Fibroblast of lung (primary cell): ENCODE measurements at regions not wholly inside any gene's neighbourhood (a gene's known extent, or its start where the extent isn't known, plus 50 kb on each side); places are given as distances from the start of the nearest gene placed in this dataset.

Experiments
- CTCF ChIP-seq, 2 donors: IDR thresholded peaks in 1 of 2; conservative IDR thresholded peaks in 1 of 2; 1 replicate in 1 of 2; 2 replicates in 1 of 2; pipeline ENCODE4 v1.5.1; 2011 to 2012; ENCODE audit warnings: low read length in 2 of 2, control low read depth in 1 of 2, inconsistent platforms in 1 of 2, low read depth in 1 of 2, mild to moderate bottlenecking in 1 of 2
- EZH2 ChIP-seq: IDR thresholded peaks from 2 replicates; pipeline ENCODE4 v1.5.1; 2012; ENCODE audit warnings: low read length, control low read depth, mild to moderate bottlenecking; ENCODE audit errors: missing control alignments

DNA sequence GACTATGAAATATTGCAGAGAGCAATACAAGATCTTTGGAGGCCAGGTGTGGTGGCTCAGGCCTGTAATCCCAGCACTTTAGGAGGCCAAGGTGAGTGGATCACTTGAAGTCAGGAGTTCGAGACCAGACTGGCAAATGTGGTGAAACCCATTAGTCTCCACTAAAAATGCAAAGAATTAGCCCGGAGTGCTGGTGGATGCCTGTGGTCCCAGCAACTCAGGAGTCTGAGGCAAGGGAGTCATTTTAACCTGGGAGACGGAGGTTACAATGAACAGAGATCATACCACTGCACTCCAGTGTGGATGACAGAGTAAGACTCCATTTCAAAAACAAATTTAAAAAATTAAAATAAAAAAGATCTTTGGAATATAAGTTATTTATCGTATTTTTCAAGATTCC is 76.6 kb downstream of the PRKAB2 start:
- TF ChIP-seq CTCF (conservative IDR thresholded peaks at IDR 0.05 in 1 of 2, IDR thresholded peaks at IDR 0.05 in 1 of 2; ENCODE audit: low read depth in 1 of 2, low read length in 2 of 2) (no peak), EZH2 (no peak)
